T-helper 1 cell treated with Interleukin-12 subunit alpha and Interleukin-12 subunit beta and Interleukin-4 antibody, amounts not matched to agents 30 μg/mL and 1 μg/mL, for 36 hours (primary cell): ENCODE measurements at regions not wholly inside any gene's neighbourhood (a gene's known extent, or its start where the extent isn't known, plus 50 kb on each side); places are given as distances from the start of the nearest gene placed in this dataset.

ENCODE experiments used
- H3K27ac Mint-ChIP-seq: one replicate; pipeline ENCODE4 v1.8.0; 2021; ENCODE audit warnings: mild to moderate bottlenecking, mixed read lengths
- H3K27me3 Mint-ChIP-seq: one replicate; pipeline ENCODE4 v1.8.0; 2021; ENCODE audit warnings: low read depth, mixed read lengths
- H3K36me3 Mint-ChIP-seq: one replicate; pipeline ENCODE4 v1.8.0; 2021; ENCODE audit warnings: low read depth, mixed read lengths
- H3K4me1 Mint-ChIP-seq: one replicate; pipeline ENCODE4 v1.8.0; 2021; ENCODE audit warnings: low read depth, mixed read lengths
- H3K4me3 Mint-ChIP-seq: one replicate; pipeline ENCODE4 v1.8.0; 2021; ENCODE audit warnings: mild to moderate bottlenecking, moderate library complexity, mixed read lengths
- H3K9me3 Mint-ChIP-seq: one replicate; pipeline ENCODE4 v1.8.0; 2021; ENCODE audit warnings: mixed read lengths

DNA sequence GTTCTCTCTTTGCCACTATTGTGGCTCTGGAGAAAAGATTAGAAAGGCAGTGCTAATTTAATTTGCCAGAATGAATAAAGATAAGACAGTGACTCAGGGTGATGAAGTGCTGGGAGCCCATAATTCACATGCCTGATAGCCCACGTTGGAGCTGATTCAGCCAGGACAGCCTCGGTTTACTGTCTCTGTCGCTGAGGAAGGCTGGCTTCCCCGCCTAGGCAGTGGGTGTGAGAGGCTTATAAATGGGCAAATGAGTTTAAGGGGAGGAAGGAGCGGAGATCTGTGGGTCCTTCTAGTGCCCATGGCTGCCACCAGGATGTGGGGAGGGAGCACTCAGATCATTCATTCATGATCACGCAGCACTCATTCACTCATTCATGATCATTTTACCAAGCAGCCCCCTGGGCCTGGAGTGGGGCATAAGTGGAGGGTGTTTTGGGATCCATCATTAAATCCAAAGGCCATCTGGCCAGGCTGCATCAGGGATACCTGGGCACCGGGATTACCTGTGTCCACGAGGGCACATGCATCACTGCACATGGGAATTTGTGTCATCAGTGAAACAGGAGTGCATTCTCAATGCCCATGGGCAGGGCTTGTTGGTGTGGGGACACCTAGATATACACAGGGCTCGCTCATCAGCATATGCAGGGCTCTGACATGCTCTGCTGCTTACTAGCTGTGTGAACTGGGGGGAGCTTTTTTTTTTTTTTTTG is 315.4 kb downstream of the MATN1 start:
- Mint-ChIP-seq H3K9me3 (no peaks in the 10 kb centered on the region), H3K4me1 (no peaks in the 10 kb centered on the region), H3K27me3 (no peaks in the 10 kb centered on the region), H3K4me3 (no peak overlapping the region), H3K36me3 (no peaks in the 10 kb centered on the region), H3K27ac (no peak overlapping the region)

DNA sequence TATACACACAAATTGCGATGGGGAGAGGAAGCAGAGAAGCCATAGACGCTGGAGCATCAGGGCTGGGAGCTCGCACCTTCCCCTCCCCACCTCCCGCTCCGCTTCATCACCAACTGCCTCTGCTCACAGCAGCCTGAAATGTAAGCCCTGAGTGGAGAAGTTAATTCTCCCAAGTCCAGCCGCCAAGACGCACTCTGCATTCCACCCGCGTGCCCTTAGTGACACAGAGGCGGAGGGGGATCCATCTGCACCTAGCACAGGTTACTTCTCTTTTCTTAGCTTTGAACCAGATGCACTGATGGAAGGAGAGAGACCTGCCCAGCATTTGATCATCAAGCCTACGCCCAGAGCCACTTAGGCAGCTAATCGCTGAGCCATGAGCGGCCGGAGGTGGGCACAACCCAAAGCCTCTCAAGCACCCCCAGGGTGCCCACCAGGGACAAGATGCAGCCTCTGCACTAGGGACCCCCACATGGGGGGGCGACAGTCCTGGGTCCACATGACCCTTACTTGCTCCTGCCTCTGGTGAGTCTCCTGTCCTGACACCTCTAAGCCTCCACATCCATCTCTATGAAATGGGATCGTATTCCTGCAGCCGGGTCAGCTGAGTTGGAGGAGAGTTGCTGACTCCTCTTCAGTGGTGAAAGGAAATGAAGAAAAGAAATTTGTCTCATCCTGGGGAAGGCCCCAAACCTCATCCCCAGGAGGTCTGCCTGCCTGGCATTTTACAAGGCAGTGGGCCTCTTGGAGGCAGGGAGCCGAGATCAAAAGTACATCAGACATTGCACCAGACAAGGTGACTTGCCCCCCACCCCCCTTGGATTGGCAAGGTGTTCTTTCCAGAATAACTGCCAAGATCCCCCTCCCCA is 316.2 kb downstream of the MATN1 start:
- H3K4me3 Mint-ChIP-seq, result no peak overlapping the region
- no peaks in the 10 kb centered on the region for H3K9me3 Mint-ChIP-seq
- no peaks in the 10 kb centered on the region for H3K36me3 Mint-ChIP-seq
- H3K4me1 Mint-ChIP-seq, result no peaks in the 10 kb centered on the region
- H3K27ac Mint-ChIP-seq, result no peak overlapping the region
- no peaks in the 10 kb centered on the region for H3K27me3 Mint-ChIP-seq

DNA sequence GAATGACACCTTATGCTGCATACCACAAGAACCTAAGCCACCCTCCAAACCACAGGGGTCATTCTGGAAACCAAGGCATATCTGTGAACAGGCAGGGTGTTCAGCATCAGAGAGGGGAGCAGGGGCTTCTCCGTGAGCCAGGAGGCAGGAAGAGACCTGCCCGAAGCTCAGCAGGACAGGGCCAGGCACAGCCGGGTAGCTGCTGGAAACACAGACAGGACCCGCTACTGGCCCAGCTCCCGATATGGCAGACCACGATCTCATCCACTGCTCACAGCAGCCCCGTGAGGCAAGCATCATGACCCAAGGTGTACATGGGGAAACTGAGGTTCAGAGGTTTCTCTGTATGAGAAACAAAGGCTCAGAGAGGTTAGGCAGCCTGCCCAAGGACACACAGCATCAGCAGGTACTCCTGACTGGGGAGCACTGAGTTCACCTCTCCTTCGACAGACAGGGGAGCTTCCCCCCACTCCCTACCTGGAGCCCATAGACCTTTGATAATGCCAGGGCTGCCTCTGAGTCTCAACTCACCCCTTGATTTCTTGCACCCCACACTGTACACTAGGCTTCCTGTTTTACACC is 317.7 kb downstream of the MATN1 start:
- Mint-ChIP-seq H3K36me3 (no peaks in the 10 kb centered on the region), H3K27ac (no peak overlapping the region), H3K27me3 (no peaks in the 10 kb centered on the region), H3K4me3 (no peak overlapping the region), H3K9me3 (no peaks in the 10 kb centered on the region), H3K4me1 (no peaks in the 10 kb centered on the region)

DNA sequence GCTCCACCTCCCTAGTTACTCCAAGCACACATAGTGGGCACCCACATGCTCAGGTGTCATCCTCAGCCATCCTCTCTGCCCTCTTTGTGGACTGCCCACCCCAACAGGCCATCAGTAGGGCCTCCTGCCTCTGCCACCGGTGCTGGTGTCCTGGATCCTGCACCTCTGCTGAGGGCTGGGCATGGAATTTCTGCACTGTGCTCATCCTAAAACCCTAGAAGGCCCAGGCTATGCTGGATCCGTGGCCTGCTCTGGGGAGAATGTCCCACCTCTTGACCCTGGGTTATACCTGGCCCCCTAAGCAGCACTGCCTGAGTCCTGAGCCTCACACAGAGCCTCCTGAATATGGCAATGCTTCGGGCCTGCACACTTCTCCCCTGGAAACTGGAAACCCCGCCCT is 318.3 kb downstream of the MATN1 start:
- Mint-ChIP-seq H3K27me3 (no peaks in the 10 kb centered on the region), H3K4me3 (no peak overlapping the region)

DNA sequence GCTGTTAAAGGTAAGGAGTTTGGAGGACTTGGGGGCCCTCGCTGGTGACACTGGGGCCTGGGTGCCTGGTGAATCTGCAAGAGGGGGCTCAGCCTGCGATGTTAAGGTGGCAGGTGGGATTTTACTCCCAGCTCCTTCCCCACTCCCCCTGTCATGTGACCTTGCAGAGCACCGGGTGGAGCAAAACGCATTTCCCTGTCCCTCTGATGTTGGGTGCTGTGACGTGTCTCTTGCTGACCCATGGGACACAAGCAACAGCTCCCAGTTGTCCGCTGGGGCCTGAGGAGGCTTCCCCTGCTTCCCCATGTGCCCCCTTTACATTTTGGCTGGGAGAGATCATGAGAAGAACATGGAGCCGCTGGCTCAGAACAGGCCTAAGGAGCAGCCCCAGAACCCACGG is 319.0 kb downstream of the MATN1 start:
- Mint-ChIP-seq H3K36me3 (no peaks in the 10 kb centered on the region), H3K27me3 (no peaks in the 10 kb centered on the region), H3K4me3 (no peak overlapping the region), H3K9me3 (no peaks in the 10 kb centered on the region), H3K4me1 (no peaks in the 10 kb centered on the region), H3K27ac (no peak overlapping the region)

More for the DNA sequence above, 318.3 kb downstream of the MATN1 start:
- H3K9me3 Mint-ChIP-seq, result no peaks in the 10 kb centered on the region
- H3K27ac Mint-ChIP-seq, result no peak overlapping the region
- no peaks in the 10 kb centered on the region for H3K4me1 Mint-ChIP-seq
- H3K36me3 Mint-ChIP-seq, result no peaks in the 10 kb centered on the region

DNA sequence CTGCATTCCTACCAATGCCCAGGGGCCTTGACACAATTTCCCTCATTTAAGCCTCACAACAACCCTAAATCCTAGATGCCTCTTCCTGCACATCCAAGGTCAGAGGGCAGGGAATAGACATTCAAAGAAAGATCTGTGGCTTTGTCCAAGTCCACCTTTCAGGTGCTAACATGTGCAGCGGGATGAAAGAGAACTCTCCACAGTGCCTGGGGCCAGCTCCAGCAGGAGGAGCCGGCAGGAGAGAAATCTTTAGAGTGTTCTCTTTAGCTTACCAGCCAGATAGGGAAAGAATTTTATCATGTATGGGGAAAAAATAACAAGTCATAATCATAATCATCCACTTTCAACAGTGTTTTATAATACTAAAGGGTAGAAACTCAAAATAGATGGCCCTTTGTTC is 319.7 kb downstream of the MATN1 start:
- Mint-ChIP-seq H3K36me3 (no peaks in the 10 kb centered on the region), H3K27ac (no peak overlapping the region), H3K27me3 (no peaks in the 10 kb centered on the region), H3K9me3 (no peaks in the 10 kb centered on the region), H3K4me3 (no peak overlapping the region), H3K4me1 (no peaks in the 10 kb centered on the region)

DNA sequence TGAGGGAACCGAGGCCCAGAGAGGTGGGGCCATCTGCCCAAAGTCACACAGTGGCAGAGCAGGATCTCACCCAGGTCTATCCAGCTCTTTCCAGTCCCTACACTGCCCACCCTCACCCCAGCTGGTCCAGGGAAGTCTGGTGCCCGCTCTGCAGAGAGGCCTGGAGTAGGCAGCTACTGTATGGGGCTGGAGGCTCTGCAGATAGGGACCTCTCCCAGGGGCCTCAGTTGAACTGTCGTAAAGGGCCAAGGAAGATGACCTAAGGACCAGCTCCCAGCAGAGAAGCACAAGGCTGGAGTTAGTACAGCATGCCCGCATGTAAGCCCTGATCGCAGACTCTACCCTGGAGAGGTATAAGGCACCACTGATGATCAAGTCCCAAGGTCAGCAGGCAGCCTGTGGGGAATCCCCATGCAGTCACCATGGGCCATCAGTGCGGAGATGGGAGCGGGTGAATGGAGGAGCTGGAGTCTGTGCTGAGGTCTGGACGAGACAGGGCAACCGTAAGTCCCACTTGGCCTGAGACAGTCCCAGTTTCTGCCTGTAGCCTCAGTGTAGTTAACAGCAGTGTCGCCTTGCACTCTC is 320.2 kb downstream of the MATN1 start:
- H3K27me3 Mint-ChIP-seq, result no peaks in the 10 kb centered on the region
- no peaks in the 10 kb centered on the region for H3K4me1 Mint-ChIP-seq
- H3K36me3 Mint-ChIP-seq, result no peaks in the 10 kb centered on the region
- H3K4me3 Mint-ChIP-seq, result no peak overlapping the region
- no peak overlapping the region for H3K27ac Mint-ChIP-seq
- no peaks in the 10 kb centered on the region for H3K9me3 Mint-ChIP-seq

DNA sequence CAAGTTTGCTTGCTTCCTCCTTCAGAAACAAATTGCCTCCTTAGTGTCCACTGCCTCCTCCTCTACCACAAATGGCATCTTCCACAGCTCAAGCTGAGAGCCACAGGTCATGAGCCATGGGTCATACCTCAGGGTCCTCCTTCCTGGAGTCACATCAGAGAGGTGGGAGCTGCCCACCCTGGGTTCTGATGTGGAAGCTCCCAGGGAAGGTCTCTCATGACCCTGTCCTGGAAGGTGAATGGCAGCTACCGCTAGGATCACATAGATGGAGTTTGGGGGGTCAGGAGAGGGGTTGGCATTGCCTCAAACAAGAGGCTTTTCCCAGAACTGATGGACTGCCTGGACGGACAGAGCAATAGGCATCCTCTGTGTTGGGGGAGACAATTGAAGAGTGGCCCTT is 321.4 kb downstream of the MATN1 start:
- Mint-ChIP-seq H3K9me3 (no peaks in the 10 kb centered on the region), H3K36me3 (no peaks in the 10 kb centered on the region), H3K27me3 (no peaks in the 10 kb centered on the region), H3K27ac (no peak overlapping the region), H3K4me3 (no peak overlapping the region), H3K4me1 (no peaks in the 10 kb centered on the region)

DNA sequence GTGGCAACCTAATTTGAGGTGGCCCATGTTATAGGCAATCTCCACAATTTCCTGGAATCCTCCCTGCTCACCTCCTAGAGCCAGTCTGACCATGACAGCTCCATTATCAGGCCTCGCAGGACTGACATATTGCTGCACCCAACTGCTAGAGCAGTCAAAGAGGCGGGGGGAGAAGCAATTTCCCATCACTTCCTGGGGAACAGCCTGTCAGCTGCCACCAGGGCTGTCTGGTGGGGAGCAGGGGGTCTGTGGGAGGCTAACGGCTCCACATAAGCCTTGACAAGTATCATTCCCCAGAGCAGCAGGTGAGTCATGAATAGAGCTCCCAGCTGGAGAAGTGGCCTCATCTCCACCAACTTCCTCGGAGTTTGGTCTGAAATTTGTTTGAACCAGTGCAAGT is 322.9 kb downstream of the MATN1 start:
- Mint-ChIP-seq H3K4me1 (no peaks in the 10 kb centered on the region), H3K36me3 (no peaks in the 10 kb centered on the region), H3K27me3 (peaks cover 7% of the 10 kb centered on the region), H3K9me3 (no peaks in the 10 kb centered on the region), H3K27ac (no peak overlapping the region), H3K4me3 (no peak overlapping the region)

DNA sequence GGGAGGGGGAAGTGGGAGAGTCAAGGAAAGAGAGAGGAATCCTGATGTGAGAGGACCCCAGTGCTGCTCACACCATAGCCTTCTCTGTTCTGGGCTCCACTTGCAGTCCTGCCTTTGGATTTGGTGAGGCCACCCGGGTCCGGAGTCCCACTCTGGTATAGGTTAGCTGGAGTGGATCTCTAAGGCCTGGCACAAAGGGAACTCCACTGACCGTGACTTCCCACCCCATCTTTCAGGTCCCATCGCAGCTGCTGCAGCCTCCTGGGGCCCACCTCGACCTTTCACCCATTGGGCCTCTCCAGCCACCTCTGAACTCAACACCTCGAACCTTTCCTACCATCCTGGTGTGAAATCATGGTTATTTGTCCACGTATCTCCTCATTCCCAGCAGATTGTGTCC is 324.4 kb downstream of the MATN1 start:
- Mint-ChIP-seq H3K4me3 (no peak overlapping the region), H3K9me3 (no peaks in the 10 kb centered on the region)

DNA sequence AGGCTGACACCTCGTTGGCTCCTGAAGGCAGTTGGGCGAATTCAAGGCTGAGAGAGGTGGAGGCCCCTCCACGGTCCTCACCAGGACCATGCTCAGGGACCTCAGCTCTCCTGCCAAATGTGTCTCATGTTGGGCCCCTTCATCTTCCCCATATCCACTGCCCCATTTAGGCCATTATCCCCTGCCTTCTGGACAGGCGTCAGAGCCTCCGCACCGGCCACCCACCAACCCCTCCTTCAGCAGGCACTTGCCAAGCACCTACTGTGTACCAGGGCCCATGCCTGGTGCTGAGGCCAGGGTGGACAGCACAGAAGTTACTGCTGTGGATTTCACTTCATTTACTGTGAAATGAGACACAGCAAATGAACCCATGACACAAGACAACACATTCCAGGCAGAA is 325.8 kb downstream of the MATN1 start:
- no peaks in the 10 kb centered on the region for H3K9me3 Mint-ChIP-seq
- no peak overlapping the region for H3K4me3 Mint-ChIP-seq
- no peak overlapping the region for H3K27ac Mint-ChIP-seq
- H3K27me3 Mint-ChIP-seq, result peaks cover 18% of the 10 kb centered on the region
- no peaks in the 10 kb centered on the region for H3K4me1 Mint-ChIP-seq
- no peaks in the 10 kb centered on the region for H3K36me3 Mint-ChIP-seq

More for the DNA sequence above, 324.4 kb downstream of the MATN1 start:
- Mint-ChIP-seq H3K27me3 (peaks cover 7% of the 10 kb centered on the region), H3K36me3 (no peaks in the 10 kb centered on the region), H3K27ac (no peak overlapping the region), H3K4me1 (no peaks in the 10 kb centered on the region)

DNA sequence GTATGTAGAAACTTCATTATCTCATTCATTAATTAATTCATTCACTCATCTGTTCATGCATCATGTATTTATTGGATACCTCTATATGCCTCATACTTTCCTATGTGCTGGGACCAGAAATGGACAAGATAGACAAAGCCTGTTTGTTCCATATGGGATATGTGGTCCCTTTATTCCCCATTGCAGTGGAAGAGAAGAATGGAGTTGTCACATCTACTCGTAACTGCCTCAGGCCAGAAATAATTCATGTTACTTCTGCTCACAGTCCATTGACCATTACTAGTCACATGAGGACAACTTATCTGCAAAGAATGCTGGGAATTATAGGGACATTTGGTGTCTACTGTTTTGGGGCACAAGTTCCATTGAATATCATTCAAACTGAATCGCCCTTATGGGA is 327.8 kb downstream of the MATN1 start:
- no peaks in the 10 kb centered on the region for H3K36me3 Mint-ChIP-seq
- H3K27ac Mint-ChIP-seq, result no peak overlapping the region
- no peaks in the 10 kb centered on the region for H3K9me3 Mint-ChIP-seq
- no peaks in the 10 kb centered on the region for H3K4me1 Mint-ChIP-seq
- H3K27me3 Mint-ChIP-seq, result peaks cover 32% of the 10 kb centered on the region
- no peak overlapping the region for H3K4me3 Mint-ChIP-seq

DNA sequence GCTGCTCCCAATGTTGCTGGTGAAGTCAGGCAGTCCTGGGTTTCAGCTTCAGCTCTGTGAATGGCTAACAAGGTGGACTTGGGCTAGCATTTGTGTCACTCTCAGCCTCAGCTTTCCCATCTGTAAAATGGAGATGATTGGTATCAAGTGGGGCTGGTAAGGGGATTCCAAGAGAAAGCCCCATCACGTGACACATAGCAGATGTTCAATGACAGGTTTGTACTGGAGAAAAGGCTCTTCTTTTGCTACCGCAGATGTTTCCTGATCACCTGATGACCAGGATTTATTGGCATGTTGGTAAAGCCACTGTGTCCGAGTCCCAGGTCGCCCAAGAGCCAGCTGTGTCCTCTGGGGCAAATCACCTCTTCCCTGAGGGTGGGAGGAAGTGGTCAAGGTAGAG is 335.0 kb downstream of the MATN1 start:
- no peaks in the 10 kb centered on the region for H3K36me3 Mint-ChIP-seq
- no peaks in the 10 kb centered on the region for H3K4me1 Mint-ChIP-seq
- H3K27me3 Mint-ChIP-seq, result peaks cover 28% of the 10 kb centered on the region
- H3K4me3 Mint-ChIP-seq, result no peak overlapping the region
- no peaks in the 10 kb centered on the region for H3K9me3 Mint-ChIP-seq
- H3K27ac Mint-ChIP-seq, result no peak overlapping the region

DNA sequence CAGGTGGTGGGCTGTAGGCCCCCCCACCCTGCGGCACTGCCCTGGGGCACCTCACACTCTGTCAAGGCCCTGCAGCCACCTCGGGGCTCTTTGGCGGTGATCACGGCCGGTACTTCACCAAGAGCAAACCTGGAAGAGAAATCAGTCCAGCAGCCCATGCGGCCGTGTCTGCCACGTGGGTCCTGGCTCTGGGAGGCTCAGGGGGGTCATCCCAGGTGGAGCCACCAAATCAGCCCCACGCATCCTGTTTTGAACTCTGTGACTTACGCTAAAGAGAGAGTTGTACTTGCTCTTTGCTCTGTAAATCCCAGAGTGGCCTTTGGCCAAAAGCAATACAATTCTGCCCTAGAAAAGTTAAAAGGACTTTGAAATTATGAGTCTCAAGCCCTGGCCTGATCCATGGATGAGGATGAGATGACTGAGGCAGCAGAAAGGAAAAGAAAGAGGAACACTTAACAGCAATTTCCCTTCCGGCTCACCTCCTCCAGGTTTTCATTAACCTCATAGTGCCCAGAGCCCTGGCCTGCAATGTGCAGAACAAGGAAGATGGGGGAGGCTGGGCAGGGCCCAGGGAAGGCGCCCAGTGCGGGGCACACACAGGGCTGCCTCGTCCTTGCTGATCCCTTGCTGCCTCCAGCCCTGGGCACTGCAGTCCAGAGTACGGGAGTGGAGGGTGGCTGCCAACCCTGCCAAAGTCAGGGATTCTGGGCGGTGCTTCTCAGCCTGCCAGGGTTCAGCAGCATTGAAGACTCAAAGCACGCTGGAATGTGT is 337.0 kb downstream of the MATN1 start:
- no peaks in the 10 kb centered on the region for H3K36me3 Mint-ChIP-seq
- no peak overlapping the region for H3K27ac Mint-ChIP-seq
- no peaks in the 10 kb centered on the region for H3K4me1 Mint-ChIP-seq
- no peak overlapping the region for H3K4me3 Mint-ChIP-seq
- H3K27me3 Mint-ChIP-seq, result peaks cover 10% of the 10 kb centered on the region
- H3K9me3 Mint-ChIP-seq, result no peaks in the 10 kb centered on the region
